ENCODE measurements at regions not wholly inside any gene's neighbourhood (a gene's known extent, or its start where the extent isn't known, plus 50 kb on each side); places are given as distances from the start of the nearest gene placed in this dataset.

DNA sequence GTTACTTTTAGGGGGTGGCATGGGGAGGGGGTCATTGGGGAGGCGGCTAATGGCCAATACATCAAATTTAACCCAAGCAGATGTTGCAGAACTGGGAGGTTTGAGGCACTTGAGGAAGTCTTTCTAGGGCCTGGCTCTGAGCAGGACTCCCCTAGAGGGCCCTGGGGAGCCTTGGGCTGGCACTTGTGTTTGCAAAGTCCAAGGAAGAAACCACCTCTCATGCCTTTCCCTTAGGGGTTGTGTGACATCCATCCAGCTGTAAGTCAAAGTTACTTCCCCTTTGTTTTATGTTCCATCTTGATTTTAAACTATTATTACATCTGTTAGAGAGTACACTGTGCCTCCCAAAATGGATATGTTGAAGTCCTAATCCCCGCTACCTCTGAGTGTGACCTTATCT lies 159.9 kb downstream of the KATNAL1 start:
- H3K27ac ChIP-seq: no peak overlapping the region
- DNase-seq: no peak
- no peaks in the 10 kb centered on the region for H3K27me3 ChIP-seq
- H3K4me3 ChIP-seq: no peak overlapping the region
- no peak for TF ChIP-seq EP300 (IDR thresholded peaks at IDR 0.05)
- no peak for TF ChIP-seq POLR2A (IDR thresholded peaks at IDR 0.05)
- TF ChIP-seq CTCF (IDR thresholded peaks at IDR 0.05): no peak
- H3K36me3 ChIP-seq: no peaks in the 10 kb centered on the region
- 87 to 93% (median 92%) methylated on average over 2 of the region's 2 CpGs for whole genome bisulfite sequencing, 3 donors
- intact Hi-C loops (cut with DNase I): no loop called here
- H3K9me3 ChIP-seq: no peaks in the 10 kb centered on the region
- H3K4me1 ChIP-seq (ENCODE audit: insufficient read depth): peaks cover 6% of the 10 kb centered on the region

DNA sequence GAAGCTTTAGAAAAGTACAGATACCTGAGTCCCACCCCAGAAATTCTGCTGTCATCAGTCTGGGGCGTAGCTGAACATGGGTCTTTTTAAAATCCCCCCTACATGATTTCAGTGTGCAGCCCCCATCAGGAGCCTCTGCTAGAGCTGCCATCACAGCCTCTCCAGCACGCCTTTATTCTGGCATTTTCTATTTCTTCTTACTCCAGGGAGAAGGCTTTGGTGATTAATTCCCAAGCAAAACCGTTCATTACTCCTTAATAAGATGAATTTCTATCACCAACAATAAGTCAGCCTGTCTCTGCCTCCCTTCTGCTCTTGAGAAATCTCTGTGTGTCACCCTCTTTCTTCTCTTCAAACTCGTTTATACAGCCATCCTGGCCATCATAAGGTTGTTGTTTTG lies 160.3 kb downstream of the KATNAL1 start:
- TF ChIP-seq POLR2A (IDR thresholded peaks at IDR 0.05) (no peak), EP300 (IDR thresholded peaks at IDR 0.05) (no peak), CTCF (IDR thresholded peaks at IDR 0.05) (no peak)
- Histone ChIP-seq H3K4me1 (ENCODE audit: insufficient read depth) (peaks cover 6% of the 10 kb centered on the region), H3K36me3 (no peaks in the 10 kb centered on the region), H3K4me3 (no peak overlapping the region), H3K27me3 (no peaks in the 10 kb centered on the region), H3K9me3 (no peaks in the 10 kb centered on the region), H3K27ac (no peak overlapping the region)
- DNase-seq: no peak
- 65 to 72% (median 71%) methylated on average over 4 of the region's 4 CpGs for WGBS, 3 donors
- intact Hi-C loops (cut with DNase I): no loop called here

DNA sequence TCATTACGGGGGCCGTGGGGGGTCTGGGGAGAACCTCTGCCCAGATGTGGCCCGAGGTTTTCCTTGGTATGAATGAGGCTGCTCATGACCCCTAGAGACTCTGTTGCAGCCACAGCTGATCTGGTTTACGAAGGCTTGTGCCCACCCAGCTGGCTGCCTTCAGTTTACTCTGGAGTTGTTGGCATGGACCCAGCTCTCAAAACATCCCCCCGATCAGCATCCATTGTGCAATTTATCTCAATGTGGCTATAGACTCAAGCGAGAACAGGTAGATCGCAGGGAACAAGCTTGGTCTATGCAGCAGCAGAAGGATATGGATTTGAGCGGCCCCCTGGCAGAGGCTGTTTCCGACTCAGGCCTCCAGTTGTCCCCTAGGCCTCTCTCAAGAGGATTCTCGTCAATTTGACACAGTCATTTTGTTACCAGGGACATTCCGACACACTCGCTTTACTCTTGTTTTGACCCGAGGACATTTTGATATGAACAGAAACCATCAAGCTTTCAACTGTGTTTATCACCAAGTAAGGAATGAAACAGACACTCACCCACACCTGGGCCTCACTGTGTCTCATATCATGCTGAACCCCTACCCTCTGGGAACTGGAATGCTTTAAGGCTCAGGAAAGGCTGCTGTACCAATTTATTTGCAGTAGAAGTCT lies 161.5 kb downstream of the KATNAL1 start:
- no peaks in the 10 kb centered on the region for H3K9me3 ChIP-seq
- no peak for DNase-seq
- intact Hi-C loops (cut with DNase I): no loop called here
- no peaks in the 10 kb centered on the region for H3K36me3 ChIP-seq
- 84 to 90% (median 85%) methylated on average over 13 of the region's 13 CpGs for WGBS, 3 donors
- no peaks in the 10 kb centered on the region for H3K27me3 ChIP-seq
- peaks cover 6% of the 10 kb centered on the region for H3K4me1 ChIP-seq (ENCODE audit: insufficient read depth)
- no peak overlapping the region for H3K4me3 ChIP-seq
- no peak overlapping the region for H3K27ac ChIP-seq
- TF ChIP-seq EP300 (IDR thresholded peaks at IDR 0.05): no peak
- TF ChIP-seq CTCF (IDR thresholded peaks at IDR 0.05): no peak
- no peak for TF ChIP-seq POLR2A (IDR thresholded peaks at IDR 0.05)

DNA sequence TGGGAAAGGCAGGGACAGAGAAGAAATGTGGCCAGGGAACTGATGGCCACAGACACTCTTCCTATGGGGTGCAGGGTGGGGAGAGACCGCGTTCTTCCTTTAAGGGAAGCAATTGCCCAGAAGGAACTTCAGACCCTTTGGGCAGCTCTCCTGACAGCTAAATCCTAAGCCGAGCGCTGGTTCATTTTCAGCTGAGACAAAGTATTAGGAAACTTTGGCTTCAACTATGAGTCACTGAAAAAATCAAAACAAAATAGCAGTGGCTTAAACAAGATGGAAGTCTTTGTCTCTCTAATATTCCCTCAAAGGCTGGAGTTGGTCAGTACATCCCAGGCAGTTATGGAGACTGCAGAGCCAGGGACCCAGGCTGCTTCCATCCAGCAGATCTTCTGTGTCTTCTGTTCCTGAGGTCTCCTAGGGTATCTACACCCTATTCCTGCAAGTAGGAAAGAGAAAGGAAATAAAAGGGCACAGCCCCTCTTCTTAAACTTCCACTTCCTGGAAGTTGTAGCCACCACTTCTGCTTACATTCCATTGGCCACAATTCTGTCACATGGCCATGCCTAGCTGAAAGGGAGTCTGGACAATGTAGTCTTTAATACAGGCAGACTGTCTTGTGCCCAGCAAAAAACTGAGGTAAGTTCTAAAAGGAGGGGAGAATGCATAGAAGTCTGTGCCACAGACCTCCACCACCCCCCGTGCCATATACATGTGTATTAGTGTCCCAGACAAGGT lies 163.5 kb downstream of the KATNAL1 start:
- no peak overlapping the region for H3K27ac ChIP-seq

More for the DNA sequence above, 163.5 kb downstream of the KATNAL1 start:
- TF ChIP-seq CTCF (IDR thresholded peaks at IDR 0.05) (no peak), EP300 (IDR thresholded peaks at IDR 0.05) (no peak), POLR2A (IDR thresholded peaks at IDR 0.05) (no peak)
- Histone ChIP-seq H3K4me1 (ENCODE audit: insufficient read depth) (peaks cover 6% of the 10 kb centered on the region), H3K9me3 (no peaks in the 10 kb centered on the region), H3K36me3 (no peaks in the 10 kb centered on the region), H3K4me3 (no peak overlapping the region), H3K27me3 (no peaks in the 10 kb centered on the region)
- intact Hi-C loops (cut with DNase I): no loop called here
- 73 to 75% (median 75%) methylated on average over 5 of the region's 5 CpGs for WGBS, 3 donors
- no peak for DNase-seq
